HepG2 (cell line): ENCODE measurements at regions not wholly inside any gene's neighbourhood (a gene's known extent, or its start where the extent isn't known, plus 50 kb on each side); places are given as distances from the start of the nearest gene placed in this dataset.

Experiments used
- ATAC-seq: fragments of 200-7000 bp; cut with Tn5 transposase; 3 replicates; pipeline ENCODE4 v1.9.1; 2020; ENCODE audit warnings: mild to moderate bottlenecking, moderate library complexity
- BruUV-seq: library from RNA; stranded (reverse); fragments of 400-500 nt; replicated peaks from 2 replicates; lab custom pipeline; 2021; lab: Mats Ljungman, UMichigan
- CTCF ChIA-PET: fragments of 300-600 bp; formaldehyde crosslinking; extraction: SDS; loops from one replicate; lab custom pipeline; 2021; ENCODE audit warnings: low total read pairs, inconsistent platforms, low intra/inter-chr PET ratio; lab: Yijun Ruan, JAX
- POLR2A ChIA-PET: fragments of 350-600 bp; sonication (Branson Sonifier 250); formaldehyde crosslinking; loops from one replicate; lab custom pipeline; 2020; ENCODE audit warnings: antibody characterized with exemption, inconsistent platforms; lab: Yijun Ruan, JAX
- DNase-seq: peaks from one replicate; pipeline ENCODE4 v3.0.0-alpha.2; 2015; ENCODE audit warnings: low spot score
- FAIRE-seq: peaks from 3 replicates; lab custom pipeline; 2011; peaks lifted over from hg19 to GRCh38; lab: Jason Lieb, UNC
- H2AFZ ChIP-seq: one replicate; pipeline ENCODE4 v1.6.1; 2011; ENCODE audit warnings: low read length, inconsistent platforms
- H3K27ac ChIP-seq: fragments of 300-600 bp; 3 replicates; pipeline ENCODE4 v1.8.0; 2011; ENCODE audit warnings: mixed run types, mild to moderate bottlenecking, mixed read lengths, low read length, inconsistent platforms; ENCODE audit not compliant: insufficient read depth; ENCODE audit errors: extremely low read length
- H3K27me3 ChIP-seq, 2 experiments: fragments of 200-600 bp in 1 of 2; 2 replicates in 1 of 2; 3 replicates in 1 of 2; pipeline versions ENCODE4 v1.6.0 to v1.8.0; 2011; ENCODE audit warnings: low read length in 2 of 2, mild to moderate bottlenecking in 2 of 2, moderate library complexity in 2 of 2, inconsistent platforms in 1 of 2; ENCODE audit not compliant: insufficient read depth in 2 of 2, control insufficient read depth in 1 of 2
- H3K36me3 ChIP-seq, 2 experiments: fragments of 200-600 bp in 1 of 2; replicated peaks in 1 of 2; 2 replicates in 1 of 2; 3 replicates in 1 of 2; pipeline versions ENCODE4 v1.5.1 to v1.8.0; 2011; ENCODE audit warnings: low read length in 2 of 2, inconsistent platforms in 1 of 2; ENCODE audit not compliant: insufficient read depth in 2 of 2, control insufficient read depth in 1 of 2
- H3K4me1 ChIP-seq: 2 replicates; pipeline ENCODE4 v1.5.1; 2012; ENCODE audit warnings: low read length, inconsistent platforms; ENCODE audit not compliant: insufficient read depth
- H3K4me2 ChIP-seq: 2 replicates; pipeline ENCODE4 v1.6.0; 2011; ENCODE audit warnings: low read depth, low read length, inconsistent platforms
- H3K4me3 ChIP-seq, 3 experiments: fragments of 200-600 bp in 1 of 3; sonication (generic), shearing (Covaris generic) in 1 of 3; replicated peaks in 1 of 3; 2 replicates each; pipeline ENCODE4 v1.5.1; 2011 to 2016; ENCODE audit warnings: low read length in 3 of 3, inconsistent platforms in 2 of 3, low read depth in 2 of 3, mild to moderate bottlenecking in 2 of 3, control low read depth in 1 of 3, mixed read lengths in 1 of 3; ENCODE audit not compliant: insufficient read depth in 1 of 3
- H3K79me2 ChIP-seq: one replicate; pipeline ENCODE4 v1.6.1; 2011; ENCODE audit warnings: low read length, inconsistent platforms; ENCODE audit not compliant: insufficient read depth
- H3K9ac ChIP-seq: 2 replicates; pipeline ENCODE4 v1.6.0; 2011; ENCODE audit warnings: mild to moderate bottlenecking, low read depth, low read length, inconsistent platforms; ENCODE audit not compliant: insufficient read depth
- H3K9me3 ChIP-seq: 2 replicates; pipeline ENCODE4 v1.5.1; 2012; ENCODE audit warnings: mild to moderate bottlenecking, low read length
- H4K20me1 ChIP-seq: 2 replicates; pipeline ENCODE4 v1.6.0; 2011; ENCODE audit warnings: inconsistent platforms, mild to moderate bottlenecking, low read length, moderate library complexity; ENCODE audit not compliant: insufficient read depth
- ATF6 ChIP-seq: sonication (generic); formaldehyde crosslinking; conservative IDR thresholded peaks from 2 replicates; pipeline ENCODE4 v1.4.0; 2020; ENCODE audit warnings: missing genetic modification reagents
- ATF7-NPFF ChIP-seq: sonication (generic); formaldehyde crosslinking; IDR thresholded peaks from 2 replicates; pipeline ENCODE4 v1.8.1; 2023; ENCODE audit warnings: mild to moderate bottlenecking, low read depth, missing genetic modification reagents, moderate library complexity
- FOXC1 ChIP-seq: sonication (generic); formaldehyde crosslinking; IDR thresholded peaks from 2 replicates; pipeline ENCODE4 v1.8.0; 2022; ENCODE audit warnings: mild to moderate bottlenecking, missing genetic modification reagents, borderline replicate concordance
- GLMP ChIP-seq: sonication (generic); formaldehyde crosslinking; IDR thresholded peaks from 2 replicates; pipeline ENCODE4 v1.9.0; 2021; ENCODE audit warnings: missing genetic modification reagents, mild to moderate bottlenecking, borderline replicate concordance
- HDAC2 ChIP-seq: sonication (generic); formaldehyde crosslinking; IDR thresholded peaks from 2 replicates; pipeline ENCODE4 v1.4.0; 2020; ENCODE audit warnings: missing genetic modification reagents
- HHEX ChIP-seq: IDR thresholded peaks from 2 replicates; pipeline ENCODE4 v1.6.1; 2016; ENCODE audit warnings: control low read depth
- HNRNPH1 ChIP-seq: fragments of 200-400 bp; formaldehyde crosslinking; optimal IDR thresholded peaks from 2 replicates; pipeline ENCODE3; 2017; ENCODE audit warnings: mild to moderate bottlenecking, low read depth, low read length
- LCORL ChIP-seq, 2 experiments: fragments of 450-650 bp in 1 of 2; sonication (generic) in 1 of 2; formaldehyde crosslinking in 1 of 2; IDR thresholded peaks; 2 replicates each; pipeline versions ENCODE4 v1.5.0 to v1.6.1; 2017 to 2020; ENCODE audit warnings: antibody characterized with exemption in 1 of 2, missing genetic modification reagents in 1 of 2
- MBD4 ChIP-seq: IDR thresholded peaks from 2 replicates; pipeline ENCODE4 v1.6.1; 2012; ENCODE audit warnings: low read length, inconsistent platforms, borderline replicate concordance
- MBNL3 ChIP-seq: fragments of 250-450 bp; sonication (Bioruptor Pico); conservative IDR thresholded peaks from 2 replicates; pipeline ENCODE4 v1.8.0; 2022; ENCODE audit warnings: mild to moderate bottlenecking, inconsistent platforms
- MZF1 ChIP-seq: sonication (generic); formaldehyde crosslinking; IDR thresholded peaks from 2 replicates; pipeline ENCODE4 v1.8.1; 2023; ENCODE audit warnings: mild to moderate bottlenecking, missing genetic modification reagents, borderline replicate concordance
- NCOA1 ChIP-seq: sonication (generic); formaldehyde crosslinking; IDR thresholded peaks from 2 replicates; pipeline ENCODE4 v1.9.0; 2021; ENCODE audit warnings: missing genetic modification reagents
- POLR2G ChIP-seq: fragments of 200-400 bp; formaldehyde crosslinking; IDR thresholded peaks from 2 replicates; pipeline ENCODE4 v1.6.1; 2018; ENCODE audit warnings: mild to moderate bottlenecking, low read depth, low read length, moderate library complexity
- SCMH1 ChIP-seq: sonication (generic); formaldehyde crosslinking; IDR thresholded peaks from 2 replicates; pipeline ENCODE4 v1.9.0; 2021; ENCODE audit warnings: missing genetic modification reagents, mild to moderate bottlenecking, borderline replicate concordance
- SYNCRIP ChIP-seq: fragments of 200-400 bp; formaldehyde crosslinking; IDR thresholded peaks from 2 replicates; pipeline ENCODE4 v1.6.1; 2018; ENCODE audit warnings: mild to moderate bottlenecking, low read depth, low read length; ENCODE audit not compliant: insufficient read depth
- ZBTB21 ChIP-seq: sonication (generic); formaldehyde crosslinking; IDR thresholded peaks from 2 replicates; pipeline ENCODE4 v1.4.0; 2020; ENCODE audit warnings: missing genetic modification reagents
- ZBTB8A ChIP-seq: sonication (generic); formaldehyde crosslinking; IDR thresholded peaks from 2 replicates; pipeline ENCODE4 v1.4.0; 2020; ENCODE audit warnings: mild to moderate bottlenecking, low read depth, missing genetic modification reagents, borderline replicate concordance
- ZNF589 ChIP-seq: sonication (generic); formaldehyde crosslinking; conservative IDR thresholded peaks from 2 replicates; pipeline ENCODE4 v1.8.0; 2022; ENCODE audit warnings: mild to moderate bottlenecking, moderate library complexity, missing genetic modification reagents
- ZNF672 ChIP-seq: sonication (generic); formaldehyde crosslinking; IDR thresholded peaks from 2 replicates; pipeline ENCODE4 v1.8.1; 2022; ENCODE audit warnings: missing genetic modification reagents
- WGBS: methylation state at CpG from one replicate; pipeline ENCODE4 v1.1.6; 2017; ENCODE audit warnings: low lambda C conversion rate; 5-methylcytosine and 5-hydroxymethylcytosine counted together
- in situ Hi-C: cut with HindIII; loops from 2 replicates; pipeline ENCODE4 v1.10.0; 2017; ENCODE audit warnings: low pct_unique_long_range_greater_than_20kb; ENCODE audit not compliant: extremely low pct_ligation_motif_present
- intact Hi-C: fragments of 100-400 bp; cut with micrococcal nuclease; formaldehyde crosslinking; loops from one replicate; pipeline ENCODE4 v1.10.0; 2022; ENCODE audit not compliant: unreplicated experiment

GRCh38 chr6:91681296-91681695 is 1094.4 kb upstream of the MAP3K7 start:
- Histone ChIP-seq H3K36me3 (no peaks in the 10 kb centered on the region), H3K4me2 (no peak overlapping the region), H3K79me2 (no peaks in the 10 kb centered on the region), H3K4me1 (no peaks in the 10 kb centered on the region)
- POLR2A ChIA-PET: no interaction called here
- intact Hi-C loops: no loop called here
- TF ChIP-seq SYNCRIP (no peak), FOXC1 (no peak), MBNL3 (no peak), ZNF589 (CRISPR knock-in tag) (no peak), ATF6 (no peak), SCMH1 (CRISPR knock-in tag) (no peak), GLMP (CRISPR knock-in tag) (no peak), ZBTB21 (no peak), HHEX (CRISPR knock-in tag) (no peak), ZNF672 (no peak), NCOA1 (CRISPR knock-in tag) (no peak), MBD4 (no peak), POLR2G (no peak), ATF7-NPFF (CRISPR knock-in tag) (no peak), MZF1 (CRISPR knock-in tag) (no peak), ZBTB8A (CRISPR knock-in tag) (no peak), LCORL (IDR thresholded peaks at IDR 0.05) (no peak), LCORL (CRISPR knock-in tag; IDR thresholded peaks at IDR 0.05) (no peak), HDAC2 (no peak), HNRNPH1 (no peak)
- TF ChIP-seq, all 625 proteins: peak for 0
- H3K9me3 ChIP-seq: no peaks in the 10 kb centered on the region
- ATAC-seq (no peak), FAIRE-seq (no peak), DNase-seq (no peak)
- in situ Hi-C loops: no loop called here
- CTCF ChIA-PET: no interaction called here
- no peak overlapping the region for H3K4me3 ChIP-seq
- H4K20me1 ChIP-seq: no peaks in the 10 kb centered on the region
- no peak overlapping the region for H3K27ac ChIP-seq
- no peaks in the 10 kb centered on the region for H3K27me3 ChIP-seq
- no peak overlapping the region for H2AFZ ChIP-seq
- 22% methylated on average over 7 of the region's 7 CpGs for WGBS
- H3K9ac ChIP-seq: no peak overlapping the region
- BruUV-seq: no TSS peak
